Activated T-cell treated with anti-CD3 and anti-CD28 coated beads for 4 hours (primary cell): ENCODE measurements at regions not wholly inside any gene's neighbourhood (a gene's known extent, or its start where the extent isn't known, plus 50 kb on each side); places are given as distances from the start of the nearest gene placed in this dataset.
"Not testable (repeated sequence)": the region's sequence is repeated elsewhere in the genome, so short reads cannot be mapped to it uniquely, and the experiment has no call there.

ENCODE experiments used
- DNase-seq: peaks from one replicate; pipeline ENCODE4 v3.0.0-alpha.2; 2020

DNA sequence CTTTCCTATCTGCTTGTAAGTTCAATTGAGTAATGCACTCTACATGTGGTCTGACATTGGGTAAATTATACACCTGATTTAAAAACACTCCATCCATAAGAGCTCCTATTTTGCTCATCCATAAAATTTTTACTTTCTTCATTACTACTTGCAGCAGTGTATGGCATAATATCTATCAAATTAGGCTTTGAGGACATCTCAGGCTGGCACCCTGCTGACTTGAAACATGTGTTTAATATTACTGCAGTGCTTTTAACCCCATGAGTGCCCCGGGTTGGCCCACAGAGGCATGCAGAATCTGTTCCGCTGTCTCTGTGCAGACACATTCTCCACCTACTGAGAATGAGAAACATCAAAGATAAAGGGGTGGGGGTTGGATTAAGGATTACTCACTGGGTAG is 249.9 kb upstream of the DNAJC19 start:
- no peak for DNase-seq

DNA sequence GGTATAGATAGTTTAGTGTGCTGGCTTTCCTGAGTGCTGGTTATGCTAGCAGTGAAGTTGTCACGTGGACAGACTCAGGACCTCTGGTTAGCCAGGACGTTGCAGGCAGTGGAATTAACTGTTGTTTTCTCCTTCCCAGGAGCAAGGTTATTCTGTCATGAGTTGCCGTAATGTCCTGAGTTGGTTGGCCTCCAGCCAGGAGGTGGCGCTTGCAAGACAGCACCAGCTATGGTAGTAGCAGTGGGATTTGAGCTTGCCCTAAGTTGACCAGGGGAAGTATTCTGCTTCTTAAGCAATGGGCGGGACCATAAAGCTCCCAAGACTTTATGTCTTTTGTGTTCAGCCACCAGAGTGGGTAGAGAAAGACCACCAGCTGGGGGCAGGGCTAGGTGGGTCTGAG is 240.7 kb upstream of the DNAJC19 start:
- no peak for DNase-seq

DNA sequence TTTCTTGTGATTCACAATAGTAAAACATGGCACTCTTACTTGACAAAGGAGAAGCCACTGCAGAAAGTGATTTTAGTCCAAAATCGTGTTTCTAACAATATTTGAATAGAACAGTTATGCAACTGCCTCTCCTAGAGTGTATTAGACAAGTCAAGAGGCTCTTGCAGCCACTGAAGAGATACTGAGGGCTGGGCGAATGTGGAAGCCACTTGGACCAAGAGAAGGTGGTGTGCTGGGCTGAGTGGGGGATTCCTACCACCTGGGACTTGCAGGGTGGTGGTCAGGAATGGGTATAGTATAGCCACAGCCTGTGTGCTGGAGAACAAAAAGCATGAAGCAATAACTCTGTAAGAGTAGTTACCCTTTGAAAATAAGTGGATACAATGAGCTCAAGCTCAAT is 223.8 kb upstream of the DNAJC19 start:
- no peak for DNase-seq

DNA sequence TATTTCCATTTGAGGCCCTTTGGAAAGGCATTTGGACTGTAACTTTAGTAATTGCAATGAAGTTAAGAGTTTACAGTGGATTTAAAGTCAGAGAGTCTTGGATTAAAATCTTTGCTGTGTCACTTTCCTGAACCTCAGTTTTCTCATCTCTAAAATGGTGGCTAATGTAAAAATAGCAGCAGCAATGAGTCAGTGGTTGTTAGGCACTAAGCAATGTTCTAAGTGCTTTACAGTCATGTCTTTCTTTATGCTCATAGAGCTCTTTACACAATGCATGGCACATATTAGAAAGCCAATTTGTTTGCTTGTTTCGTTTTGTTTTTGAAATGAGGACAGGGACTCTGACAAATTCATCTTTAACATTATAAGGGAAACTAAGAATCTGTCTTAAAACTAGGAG is 222.7 kb upstream of the DNAJC19 start:
- DNase-seq = no peak

DNA sequence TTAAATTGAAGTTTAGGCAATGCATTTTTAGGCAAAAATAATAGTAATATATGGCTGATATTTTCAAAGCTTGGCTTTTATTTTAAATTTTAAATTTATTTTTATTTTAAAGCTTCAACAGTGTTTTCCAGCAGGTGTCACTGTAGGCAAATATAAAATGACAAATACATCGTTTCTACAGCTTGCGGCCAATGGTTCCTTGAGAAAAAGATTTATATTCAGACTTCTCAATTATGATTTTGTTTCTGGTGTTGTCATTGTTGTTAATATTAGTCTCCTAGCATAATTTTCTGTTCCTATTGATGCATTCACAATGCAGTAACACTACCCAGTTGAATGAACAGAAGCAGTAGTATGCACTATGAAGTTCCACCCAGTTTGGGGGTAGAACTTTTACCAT is 220.7 kb upstream of the DNAJC19 start:
- no peak for DNase-seq

DNA sequence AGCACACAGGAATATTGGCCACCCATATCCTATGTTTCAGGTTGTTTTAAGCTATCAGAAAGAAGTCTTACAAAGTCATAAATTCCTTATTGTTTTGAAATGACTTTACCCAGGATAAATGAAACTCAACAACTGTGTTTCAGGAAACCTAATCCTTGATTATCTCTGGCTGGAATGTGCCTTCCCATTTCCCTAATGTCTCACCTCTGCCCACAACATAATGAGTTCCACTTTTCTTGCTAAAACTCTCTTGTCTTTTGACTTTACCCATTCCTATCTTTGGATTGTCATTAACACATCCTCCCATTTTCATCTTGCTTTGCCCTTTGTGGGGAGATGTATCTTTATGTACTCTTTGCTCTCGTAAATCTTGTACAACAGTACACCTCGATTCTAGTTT is 200.0 kb upstream of the DNAJC19 start:
- no peak for DNase-seq

DNA sequence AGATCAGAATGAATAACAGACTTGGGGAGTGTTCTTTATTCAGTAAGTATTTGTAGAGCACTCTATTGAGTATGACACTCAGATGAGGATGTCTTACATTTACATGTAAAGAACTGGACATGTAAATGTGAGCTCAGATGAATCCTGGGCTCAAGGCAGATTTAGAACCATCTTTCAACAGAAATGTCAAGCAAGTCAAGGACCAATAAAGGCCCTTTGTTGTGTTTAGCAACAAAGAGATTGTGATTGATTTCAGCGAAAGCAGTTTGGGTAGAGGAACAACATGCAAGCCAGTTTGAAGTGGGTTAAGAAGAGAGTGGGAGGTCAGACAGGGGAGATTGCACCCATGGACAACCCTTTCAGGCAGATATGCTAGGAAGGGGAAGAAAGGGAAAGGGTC is 194.2 kb upstream of the DNAJC19 start:
- no peak for DNase-seq

DNA sequence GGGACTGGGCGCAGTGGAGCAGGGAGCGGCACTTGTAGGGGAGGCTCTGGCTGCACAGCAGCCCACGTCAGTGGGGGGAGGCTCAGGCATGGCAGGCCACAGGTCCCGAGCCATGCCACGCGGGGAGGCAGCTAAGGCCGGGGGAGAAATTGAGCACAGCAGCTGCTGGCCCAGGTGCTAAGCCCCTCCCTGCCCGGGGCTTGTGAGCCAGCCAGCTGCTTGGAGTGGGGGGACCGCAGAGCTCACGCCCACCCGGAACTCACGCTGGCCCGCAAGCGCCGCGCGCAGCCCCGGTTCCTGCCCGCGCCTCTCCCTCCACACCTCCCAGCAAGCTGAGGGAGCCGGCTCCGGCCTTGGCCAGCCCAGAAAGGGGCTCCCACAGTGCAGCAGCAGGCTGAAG is 193.5 kb upstream of the DNAJC19 start:
- not testable (repeated sequence) for DNase-seq

DNA sequence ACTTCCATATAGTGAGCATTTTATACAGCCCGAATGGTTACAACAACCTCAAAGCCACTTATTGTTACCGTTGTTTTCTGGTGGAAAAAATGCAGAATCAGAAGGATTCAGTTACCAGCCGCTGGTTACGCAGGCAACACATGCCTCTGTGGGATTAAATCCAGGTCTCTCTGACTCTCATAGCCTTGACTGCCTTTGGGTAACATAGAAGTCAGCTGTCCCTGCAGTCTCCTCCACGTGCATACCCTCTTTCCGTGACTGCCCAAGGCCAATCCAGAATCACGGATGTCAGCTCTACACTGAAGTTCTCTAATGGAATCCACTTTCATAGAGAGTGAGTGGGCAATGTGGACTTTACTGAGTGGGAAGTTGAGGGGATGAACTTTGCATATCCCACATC is 189.5 kb upstream of the DNAJC19 start:
- no peak for DNase-seq

DNA sequence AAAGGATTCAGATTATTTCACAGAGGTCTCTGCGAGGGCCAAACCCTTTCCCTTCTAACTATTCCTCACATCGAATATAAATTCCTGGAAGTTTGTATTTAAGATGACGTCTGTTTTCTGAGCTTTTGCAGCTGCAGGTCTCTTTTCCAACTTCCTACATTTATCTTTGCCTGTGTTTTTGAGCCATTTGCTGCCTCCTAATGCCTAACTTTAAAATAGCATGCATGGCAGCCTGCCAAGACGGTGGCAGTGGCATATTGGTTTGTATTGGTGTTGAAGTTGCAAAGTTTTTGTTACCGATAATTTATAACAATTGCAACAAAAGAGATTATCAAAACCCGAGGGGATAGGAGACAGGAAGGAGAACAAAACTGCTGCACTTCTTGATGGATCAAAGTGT is 187.1 kb upstream of the DNAJC19 start:
- DNase-seq = peak; percentile 9

DNA sequence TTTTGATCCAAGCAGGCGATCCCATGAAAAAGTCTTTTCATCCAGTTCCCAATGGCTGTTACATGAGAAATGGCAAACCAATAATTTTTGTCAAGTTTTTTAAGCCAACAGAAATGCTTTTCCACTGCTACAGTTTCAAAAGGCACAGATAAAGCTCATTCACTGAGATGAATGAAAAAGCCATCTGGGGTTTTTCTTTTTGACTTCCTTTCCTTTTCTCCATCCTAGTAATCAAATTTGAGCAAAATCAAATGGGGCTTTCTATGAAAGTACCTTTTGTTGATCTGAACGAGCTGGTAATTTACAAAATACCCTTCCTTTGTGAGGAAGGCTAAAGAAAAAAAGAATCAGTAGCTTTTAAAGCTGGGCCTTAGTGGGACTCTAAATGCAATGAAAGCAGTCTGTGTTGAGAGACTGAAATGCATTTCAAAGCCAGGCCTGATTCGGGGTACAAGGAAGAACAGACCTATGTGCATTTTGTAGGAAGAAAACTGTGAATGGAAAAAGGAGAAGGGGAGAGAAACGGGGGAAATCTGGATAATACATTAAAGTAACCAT is 185.2 kb upstream of the DNAJC19 start:
- DNase-seq = no peak

DNA sequence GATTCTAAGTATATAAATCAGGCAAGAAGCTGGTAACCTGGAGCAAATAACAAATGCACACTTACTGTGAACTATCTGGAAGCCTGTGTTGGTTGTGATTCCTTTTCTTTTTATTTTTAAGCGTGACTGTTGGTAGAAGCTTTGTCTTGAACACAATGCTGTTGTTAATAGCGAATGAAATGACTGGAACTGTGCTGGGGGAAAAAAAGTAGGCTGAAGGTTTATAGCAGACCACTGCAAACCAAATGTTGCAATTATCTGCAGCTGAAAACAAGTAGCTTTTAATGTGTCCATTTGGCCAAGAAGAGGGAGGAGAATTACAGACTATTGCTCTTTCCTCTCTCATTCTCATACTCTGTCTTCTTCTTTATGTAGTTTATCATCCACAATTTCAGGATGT is 184.5 kb upstream of the DNAJC19 start:
- DNase-seq = no peak

DNA sequence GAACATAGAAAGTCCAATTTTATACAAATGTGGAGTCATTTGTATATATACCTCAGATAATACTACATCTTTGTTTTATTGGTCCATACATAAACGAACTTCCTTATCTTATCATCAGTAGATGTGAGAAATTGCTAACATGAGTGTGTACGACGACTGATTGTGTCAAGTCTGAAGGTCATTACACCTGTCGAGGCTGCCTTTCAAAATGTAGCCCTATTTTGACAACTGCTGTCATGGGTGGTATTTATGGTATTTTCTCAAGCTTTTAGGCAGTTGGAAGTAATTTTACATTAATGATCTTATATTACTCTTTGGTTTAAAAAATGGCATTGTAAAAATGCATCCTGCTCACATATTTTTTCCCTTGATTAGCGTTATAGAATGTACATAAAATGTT is 183.7 kb upstream of the DNAJC19 start:
- DNase-seq = no peak

DNA sequence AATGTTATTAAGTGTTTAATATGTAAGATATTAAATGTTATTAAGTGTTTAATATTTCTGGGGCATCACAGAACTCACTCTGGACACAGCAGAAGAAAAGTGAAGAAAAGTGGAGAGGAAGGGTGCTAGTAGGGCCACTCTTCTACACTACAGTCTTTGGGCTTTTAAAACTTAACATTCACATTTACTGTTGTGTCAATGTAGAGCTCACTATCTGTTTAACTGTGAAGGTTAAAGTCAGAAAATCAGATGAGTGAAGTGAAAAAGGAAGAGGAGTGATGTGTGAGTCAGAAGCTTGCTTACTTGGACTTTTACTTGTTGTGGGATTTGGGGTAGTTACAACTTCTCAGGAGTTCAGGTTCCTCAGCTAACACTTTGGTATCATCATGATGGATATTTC is 145.3 kb upstream of the DNAJC19 start:
- no peak for DNase-seq

DNA sequence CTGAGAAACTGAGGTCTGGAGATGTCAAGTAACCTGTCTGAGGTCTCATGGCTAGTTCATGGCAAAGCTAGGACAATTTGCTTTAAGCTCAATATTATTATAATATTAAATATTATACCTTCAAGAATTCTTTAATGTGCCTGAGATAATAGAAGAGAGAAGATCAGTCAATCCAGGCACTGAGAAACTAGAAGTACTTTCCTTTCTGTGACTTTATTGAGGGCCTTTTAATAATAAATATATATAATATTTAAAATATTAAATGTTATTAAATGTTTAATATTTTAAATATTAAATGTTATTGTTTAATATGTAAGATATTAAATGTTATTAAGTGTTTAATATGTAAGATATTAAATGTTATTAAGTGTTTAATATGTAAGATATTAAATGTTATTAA is 144.3 kb upstream of the DNAJC19 start:
- no peak for DNase-seq

DNA sequence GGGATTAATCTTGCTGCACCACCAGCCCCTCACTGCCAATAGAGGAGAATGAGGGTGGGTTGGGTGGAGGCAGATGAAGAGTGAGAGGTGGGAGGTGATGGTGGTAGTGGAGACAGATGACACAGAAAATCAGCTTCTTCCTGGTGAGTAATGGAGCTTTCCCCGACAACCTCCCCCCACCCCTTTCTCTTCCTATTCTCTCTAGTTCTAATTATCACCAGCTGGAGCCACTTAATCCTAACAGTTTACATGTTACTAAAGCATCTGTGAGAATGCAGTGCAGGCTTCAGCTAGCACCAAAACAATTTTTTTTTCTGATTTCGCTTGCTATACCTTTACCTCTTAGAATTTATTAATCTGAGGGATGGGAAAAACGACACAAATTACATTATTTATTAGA is 116.1 kb upstream of the DNAJC19 start:
- no peak for DNase-seq

DNA sequence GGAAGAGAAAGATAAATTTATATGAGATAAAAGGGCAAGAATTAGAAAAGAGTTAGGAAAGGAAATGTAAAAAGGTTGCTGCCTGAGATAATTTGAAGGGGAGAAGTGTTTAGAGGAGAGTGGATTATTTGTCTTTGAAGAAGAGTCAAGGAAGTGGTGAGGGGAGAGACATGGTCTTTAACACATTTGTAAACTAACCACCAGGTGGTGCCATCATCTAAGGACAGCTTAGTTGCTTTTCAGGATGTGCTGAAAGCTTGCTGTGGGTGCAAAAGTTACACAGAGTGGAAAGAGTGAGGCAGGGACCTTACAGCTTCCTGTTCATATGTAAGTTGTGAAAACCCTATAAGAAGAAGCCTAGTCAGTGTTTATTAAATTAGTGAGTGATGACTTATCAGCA is 114.1 kb upstream of the DNAJC19 start:
- DNase-seq = no peak

DNA sequence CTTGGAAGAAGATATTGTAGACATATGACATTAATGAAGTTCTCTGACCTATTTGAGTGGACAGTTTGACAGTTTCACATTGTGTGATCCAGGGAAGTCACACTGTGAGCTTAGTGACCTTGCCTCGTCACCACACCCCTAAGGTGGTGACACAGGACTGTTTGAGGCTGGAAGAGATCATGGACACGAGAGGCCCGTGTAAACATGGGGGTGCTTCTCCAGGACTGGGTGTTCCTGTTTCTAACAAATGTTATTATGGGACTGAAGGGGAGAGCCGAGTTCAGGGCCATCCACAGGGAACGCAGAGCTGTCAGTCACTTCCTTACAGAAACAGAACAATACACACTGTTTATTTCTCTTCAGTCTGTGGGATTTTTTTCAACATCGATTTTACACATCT is 96.5 kb upstream of the DNAJC19 start:
- DNase-seq = no peak

DNA sequence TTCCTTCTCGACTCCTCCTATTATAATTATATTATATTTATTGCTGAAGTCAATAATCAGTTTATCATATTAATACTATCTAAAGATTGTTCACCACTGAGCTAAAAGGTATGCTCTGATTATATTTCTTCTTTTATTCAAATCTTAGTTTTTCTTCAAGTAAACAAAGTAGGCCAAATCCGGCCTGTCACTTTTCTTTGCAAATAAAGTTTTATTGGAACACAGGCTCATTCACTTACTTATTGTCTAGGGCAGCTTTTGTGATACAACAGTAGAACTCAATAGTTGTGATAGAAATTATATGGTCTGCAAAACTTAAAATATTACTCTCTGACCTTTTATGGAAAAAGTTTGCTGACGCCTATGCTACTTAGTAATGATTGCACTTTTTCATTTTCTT is 92.4 kb upstream of the DNAJC19 start:
- no peak for DNase-seq

DNA sequence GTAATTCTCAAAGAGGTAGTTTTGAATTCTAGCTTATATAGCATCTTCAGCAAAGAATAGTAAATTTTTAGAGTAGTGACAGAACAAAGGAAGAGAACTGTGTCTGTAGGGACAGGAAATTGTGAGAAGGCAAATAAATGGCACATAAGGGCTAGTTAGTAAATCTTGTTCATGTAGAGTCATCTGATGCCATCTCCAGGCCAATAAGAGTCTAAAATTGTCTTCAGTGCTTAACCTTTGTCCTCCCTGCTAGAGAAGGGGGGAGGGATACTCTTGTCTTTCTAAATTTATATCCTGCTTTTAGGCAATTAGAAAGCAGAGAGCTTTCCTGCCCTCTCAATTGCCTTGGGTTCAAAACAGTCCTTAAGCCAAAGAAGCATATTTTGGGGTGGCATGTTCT is 87.0 kb upstream of the DNAJC19 start:
- no peak for DNase-seq

DNA sequence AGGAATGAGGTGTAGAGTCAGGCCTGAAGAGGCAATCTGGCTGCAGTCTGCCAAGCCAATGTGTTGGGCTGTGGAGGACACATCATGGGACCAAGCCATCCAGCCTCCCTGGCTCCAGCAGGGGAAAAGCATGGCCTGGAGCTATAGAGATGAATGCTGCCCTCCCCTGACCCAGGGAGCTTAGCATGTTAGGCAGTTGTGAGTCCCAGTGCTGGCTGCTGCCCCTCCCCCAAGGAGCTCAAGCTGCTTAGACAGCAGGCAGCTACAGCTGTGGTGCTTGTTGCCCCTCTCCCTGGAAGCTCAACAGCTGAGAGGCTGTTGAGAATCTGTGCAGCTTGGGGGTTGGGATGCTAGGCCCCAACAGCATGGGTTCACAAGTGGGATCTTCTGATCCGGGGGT is 85.6 kb upstream of the DNAJC19 start:
- no peak for DNase-seq

DNA sequence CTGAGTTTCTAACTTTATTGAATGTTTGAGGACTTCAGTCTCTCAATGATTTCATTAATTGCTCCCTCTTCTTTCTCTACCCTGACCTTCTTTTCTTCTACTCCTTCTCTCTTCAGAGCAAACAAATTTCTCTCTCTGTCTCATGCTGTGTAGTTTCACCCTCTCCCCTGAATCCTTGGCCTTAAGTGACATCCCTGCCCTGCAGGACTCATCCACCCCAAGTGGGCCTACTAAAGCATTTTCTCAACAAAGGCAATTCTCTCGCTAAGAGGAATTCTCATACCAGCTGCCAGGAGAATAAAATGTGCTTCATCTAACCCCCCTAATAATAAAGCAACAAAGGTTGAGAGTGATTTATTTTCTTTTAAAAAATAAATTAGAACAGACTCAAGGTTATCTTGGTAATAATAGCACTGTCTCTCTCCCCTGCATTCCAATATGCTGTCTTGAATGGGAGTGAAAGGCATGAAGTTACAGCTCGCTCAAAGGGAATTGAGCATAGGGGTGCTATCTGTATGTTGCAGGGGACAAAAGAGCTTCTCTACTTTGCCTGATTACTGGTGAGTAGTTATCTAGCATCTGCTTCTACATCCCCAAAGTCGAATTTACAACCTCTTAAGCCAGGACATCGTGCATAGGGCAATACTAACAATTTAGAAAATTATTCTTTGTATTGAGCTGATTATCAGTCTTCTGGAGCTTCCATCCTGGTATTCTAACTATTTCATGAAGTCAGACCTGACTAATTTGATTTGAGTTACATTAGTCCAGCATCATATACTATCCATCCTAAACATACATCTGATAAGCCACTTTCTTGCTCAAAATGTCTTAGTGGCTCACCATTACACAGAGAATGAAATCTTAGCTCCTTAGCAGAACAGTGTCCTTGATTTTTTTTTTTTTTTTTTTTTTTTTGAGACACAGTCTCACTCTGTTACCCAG is 76.9 kb upstream of the DNAJC19 start:
- DNase-seq = no peak

DNA sequence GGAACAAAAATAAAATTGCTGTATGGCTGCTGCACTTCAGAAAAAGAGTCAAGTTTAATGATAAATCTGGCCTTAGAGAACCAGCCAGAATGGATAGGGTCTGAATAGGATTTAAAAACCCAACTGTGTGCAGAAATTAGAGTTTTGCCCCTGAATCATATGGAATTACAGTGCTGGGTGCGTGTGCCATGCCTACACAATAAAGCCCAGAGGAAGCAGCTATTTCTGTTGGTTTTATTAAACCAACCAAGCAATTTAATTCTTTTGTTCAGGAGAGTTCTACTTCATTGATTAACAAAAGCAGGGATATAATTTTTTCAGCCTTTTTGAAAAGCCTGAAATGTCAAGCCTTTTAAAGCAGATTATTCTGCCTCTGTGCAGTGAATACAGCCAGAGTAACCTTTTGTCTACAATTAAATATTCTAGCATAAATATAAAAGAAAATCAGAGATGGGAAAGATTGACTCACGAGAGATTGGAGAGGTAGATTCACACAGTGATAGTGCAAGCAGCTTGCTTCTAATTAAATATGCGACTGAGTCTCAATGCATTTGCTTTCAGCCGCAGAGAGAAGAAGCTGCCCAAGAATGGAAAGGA is 66.7 kb upstream of the DNAJC19 start:
- DNase-seq = no peak

DNA sequence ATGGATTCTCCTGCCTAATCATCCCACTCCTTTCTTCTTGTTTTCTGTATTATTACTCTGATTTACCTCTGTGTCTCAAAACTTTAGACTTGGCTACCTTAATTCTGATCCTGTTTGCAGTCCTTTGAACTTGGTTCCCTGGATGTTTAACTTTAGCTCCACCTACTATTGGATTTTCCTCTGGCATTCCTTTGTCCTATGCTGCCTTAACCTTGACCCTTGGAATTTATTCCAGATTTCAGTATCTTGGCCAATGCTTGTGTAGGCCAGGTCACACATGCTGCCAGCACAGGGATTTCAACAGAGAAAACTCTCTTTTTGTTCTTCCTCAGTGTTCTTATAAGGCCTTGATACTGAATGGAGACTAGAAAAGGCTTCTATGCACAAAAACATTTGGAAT is 65.0 kb upstream of the DNAJC19 start:
- DNase-seq = no peak

DNA sequence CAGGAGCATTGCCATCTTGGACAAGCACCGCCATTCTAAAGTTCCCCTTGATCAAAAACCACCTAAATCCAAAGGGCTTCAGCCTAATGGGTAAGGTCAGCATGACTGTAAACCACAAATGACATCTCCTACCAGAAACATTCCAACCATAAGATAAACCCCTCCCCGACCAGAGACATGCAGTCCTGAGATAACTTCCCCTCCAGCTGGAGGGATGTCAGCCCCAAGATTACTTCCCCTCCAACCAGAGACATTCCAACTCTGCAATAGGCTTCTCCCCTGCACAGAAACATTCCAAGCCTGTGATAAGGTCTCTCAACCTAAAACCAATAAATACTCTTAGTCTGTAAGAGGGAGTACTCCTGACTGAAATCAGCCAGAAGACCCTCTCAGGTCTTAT is 62.7 kb upstream of the DNAJC19 start:
- DNase-seq = no peak
